ENCODE measurements at regions not wholly inside any gene's neighbourhood (a gene's known extent, or its start where the extent isn't known, plus 50 kb on each side); places are given as distances from the start of the nearest gene placed in this dataset.

GRCh38 chr12:75815756-75816155 lies 215.8 kb downstream of the PHLDA1 start:
- H3K4me3 Mint-ChIP-seq = no peak overlapping the region
- CTCF ChIA-PET = interaction anchor here (1.0 to 2.4 kb wide), 6 partner anchors 13 to 400 kb away, joined by 3 to 11 read pairs (median 4); partner anchors contain the start of gene PHLDA1
- DNase-seq = no peak
- intact Hi-C loops (cut with micrococcal nuclease) = loop anchor here (2.0 to 10.0 kb wide), 2 partner anchors 291 to 641 kb away; no protein-coding TSS in a partner anchor
- no peak overlapping the region for H3K27ac Mint-ChIP-seq
- no peaks in the 10 kb centered on the region for H3K4me1 Mint-ChIP-seq (ENCODE audit: low read depth)
- H3K9me3 Mint-ChIP-seq = no peaks in the 10 kb centered on the region
- H3K27me3 Mint-ChIP-seq (ENCODE audit: low read depth) = peaks cover 3% of the 10 kb centered on the region
- H3K36me3 Mint-ChIP-seq (ENCODE audit: low read depth) = no peaks in the 10 kb centered on the region

GRCh38 chr12:75814851-75815754 lies 216.5 kb downstream of the PHLDA1 start:
- no peak for DNase-seq
- CTCF ChIA-PET = interaction anchor here (1.0 to 1.7 kb wide), 3 partner anchors 12 to 222 kb away, joined by 3 to 5 read pairs (median 3); no protein-coding TSS in a partner anchor
- intact Hi-C loops (cut with micrococcal nuclease) = loop anchor here (10.0 kb wide), 1 partner anchor 290 kb away; no protein-coding TSS in a partner anchor
- no peaks in the 10 kb centered on the region for H3K9me3 Mint-ChIP-seq
- H3K36me3 Mint-ChIP-seq (ENCODE audit: low read depth) = no peaks in the 10 kb centered on the region
- H3K27me3 Mint-ChIP-seq (ENCODE audit: low read depth) = no peaks in the 10 kb centered on the region
- H3K27ac Mint-ChIP-seq = no peak overlapping the region
- H3K4me1 Mint-ChIP-seq (ENCODE audit: low read depth) = no peaks in the 10 kb centered on the region
- no peak overlapping the region for H3K4me3 Mint-ChIP-seq

- intact Hi-C loops (cut with micrococcal nuclease) = loop anchor here (10.0 kb wide), 1 partner anchor 288 kb away; no protein-coding TSS in a partner anchor
- DNase-seq = no peak
- Mint-ChIP-seq H3K36me3 (ENCODE audit: low read depth) (no peaks in the 10 kb centered on the region), H3K4me3 (no peak overlapping the region), H3K9me3 (no peaks in the 10 kb centered on the region), H3K27ac (no peak overlapping the region), H3K27me3 (ENCODE audit: low read depth) (no peaks in the 10 kb centered on the region), H3K4me1 (ENCODE audit: low read depth) (no peaks in the 10 kb centered on the region)
- CTCF ChIA-PET = no interaction called here
Measured at GRCh38 chr12:75813072-75813471, 218.5 kb downstream of the PHLDA1 start.

- Mint-ChIP-seq H3K27me3 (ENCODE audit: low read depth) (no peaks in the 10 kb centered on the region), H3K4me1 (ENCODE audit: low read depth) (no peaks in the 10 kb centered on the region), H3K9me3 (no peaks in the 10 kb centered on the region), H3K4me3 (no peak overlapping the region), H3K36me3 (ENCODE audit: low read depth) (no peaks in the 10 kb centered on the region), H3K27ac (no peak overlapping the region)
- CTCF ChIA-PET = no interaction called here
- no peak for DNase-seq
- intact Hi-C loops (cut with micrococcal nuclease) = loop anchor here (10.0 kb wide), 1 partner anchor 288 kb away; no protein-coding TSS in a partner anchor
Measured at GRCh38 chr12:75812271-75813018, 219.1 kb downstream of the PHLDA1 start.

- Mint-ChIP-seq H3K9me3 (no peaks in the 10 kb centered on the region), H3K36me3 (ENCODE audit: low read depth) (no peaks in the 10 kb centered on the region), H3K4me1 (ENCODE audit: low read depth) (no peaks in the 10 kb centered on the region), H3K4me3 (no peak overlapping the region), H3K27me3 (ENCODE audit: low read depth) (no peaks in the 10 kb centered on the region), H3K27ac (no peak overlapping the region)
- no peak for DNase-seq
- intact Hi-C loops (cut with micrococcal nuclease) = loop anchor here (10.0 kb wide), 1 partner anchor 285 kb away; no protein-coding TSS in a partner anchor
- CTCF ChIA-PET = no interaction called here
Measured at GRCh38 chr12:75809746-75810145, 221.8 kb downstream of the PHLDA1 start.

- H3K4me3 Mint-ChIP-seq = no peak overlapping the region
- H3K4me1 Mint-ChIP-seq (ENCODE audit: low read depth) = no peaks in the 10 kb centered on the region
- no peaks in the 10 kb centered on the region for H3K27me3 Mint-ChIP-seq (ENCODE audit: low read depth)
- no peak overlapping the region for H3K27ac Mint-ChIP-seq
- H3K36me3 Mint-ChIP-seq (ENCODE audit: low read depth) = no peaks in the 10 kb centered on the region
- intact Hi-C loops (cut with micrococcal nuclease) = no loop called here
- CTCF ChIA-PET = no interaction called here
- no peak for DNase-seq
- H3K9me3 Mint-ChIP-seq = no peaks in the 10 kb centered on the region
Measured at GRCh38 chr12:75807494-75807893, 224.1 kb downstream of the PHLDA1 start.

- no peaks in the 10 kb centered on the region for H3K4me1 Mint-ChIP-seq (ENCODE audit: low read depth)
- CTCF ChIA-PET = interaction anchor here (0.6 to 1.0 kb wide), 2 partner anchors 39 to 282 kb away, joined by 3 read pairs; no protein-coding TSS in a partner anchor
- H3K27ac Mint-ChIP-seq = no peak overlapping the region
- H3K4me3 Mint-ChIP-seq = no peak overlapping the region
- H3K9me3 Mint-ChIP-seq = no peaks in the 10 kb centered on the region
- intact Hi-C loops (cut with micrococcal nuclease) = no loop called here
- no peaks in the 10 kb centered on the region for H3K27me3 Mint-ChIP-seq (ENCODE audit: low read depth)
- H3K36me3 Mint-ChIP-seq (ENCODE audit: low read depth) = no peaks in the 10 kb centered on the region
- DNase-seq = no peak
Measured at GRCh38 chr12:75805905-75806304, 225.7 kb downstream of the PHLDA1 start.

- Mint-ChIP-seq H3K27ac (no peak overlapping the region), H3K9me3 (no peaks in the 10 kb centered on the region), H3K27me3 (ENCODE audit: low read depth) (no peaks in the 10 kb centered on the region), H3K4me1 (ENCODE audit: low read depth) (no peaks in the 10 kb centered on the region), H3K4me3 (no peak overlapping the region), H3K36me3 (ENCODE audit: low read depth) (no peaks in the 10 kb centered on the region)
- CTCF ChIA-PET = interaction anchor here (0.6 to 1.0 kb wide), 2 partner anchors 40 to 283 kb away, joined by 3 read pairs; no protein-coding TSS in a partner anchor
- intact Hi-C loops (cut with micrococcal nuclease) = no loop called here
- no peak for DNase-seq
Measured at GRCh38 chr12:75805320-75805719, 226.3 kb downstream of the PHLDA1 start.

- CTCF ChIA-PET = no interaction called here
- Mint-ChIP-seq H3K4me3 (no peak overlapping the region), H3K4me1 (ENCODE audit: low read depth) (no peaks in the 10 kb centered on the region), H3K27me3 (ENCODE audit: low read depth) (peaks cover 11% of the 10 kb centered on the region), H3K36me3 (ENCODE audit: low read depth) (no peaks in the 10 kb centered on the region), H3K9me3 (no peaks in the 10 kb centered on the region), H3K27ac (no peak overlapping the region)
- DNase-seq = no peak
- intact Hi-C loops (cut with micrococcal nuclease) = no loop called here
Measured at GRCh38 chr12:75798136-75798926, 233.2 kb downstream of the PHLDA1 start.

- DNase-seq = no peak
- peaks cover 14% of the 10 kb centered on the region for H3K27me3 Mint-ChIP-seq (ENCODE audit: low read depth)
- CTCF ChIA-PET = no interaction called here
Measured at GRCh38 chr12:75795125-75795524, 236.5 kb downstream of the PHLDA1 start.

GRCh38 chr12:75792687-75793086 lies 238.9 kb downstream of the PHLDA1 start:
- no peak overlapping the region for H3K27ac Mint-ChIP-seq
- CTCF ChIA-PET = no interaction called here
- DNase-seq = no peak
- H3K36me3 Mint-ChIP-seq (ENCODE audit: low read depth) = no peaks in the 10 kb centered on the region
- peaks cover 1% of the 10 kb centered on the region for H3K9me3 Mint-ChIP-seq
- H3K27me3 Mint-ChIP-seq (ENCODE audit: low read depth) = peaks cover 12% of the 10 kb centered on the region
- H3K4me1 Mint-ChIP-seq (ENCODE audit: low read depth) = peaks cover 22% of the 10 kb centered on the region
- intact Hi-C loops (cut with micrococcal nuclease) = loop anchor here (5.0 kb wide), 2 partner anchors 90 to 150 kb away; no protein-coding TSS in a partner anchor
- H3K4me3 Mint-ChIP-seq = no peak overlapping the region

More at GRCh38 chr12:75795125-75795524, 236.5 kb downstream of the PHLDA1 start:
- Mint-ChIP-seq H3K4me3 (no peak overlapping the region), H3K36me3 (ENCODE audit: low read depth) (no peaks in the 10 kb centered on the region), H3K9me3 (peaks cover 1% of the 10 kb centered on the region), H3K27ac (no peak overlapping the region), H3K4me1 (ENCODE audit: low read depth) (peaks cover 18% of the 10 kb centered on the region)
- intact Hi-C loops (cut with micrococcal nuclease) = no loop called here
